ENCODE measurements at regions not wholly inside any gene's neighbourhood (a gene's known extent, or its start where the extent isn't known, plus 50 kb on each side); places are given as distances from the start of the nearest gene placed in this dataset.
"Not testable (repeated sequence)": the region's sequence is repeated elsewhere in the genome, so short reads cannot be mapped to it uniquely, and the experiment has no call there.

DNA sequence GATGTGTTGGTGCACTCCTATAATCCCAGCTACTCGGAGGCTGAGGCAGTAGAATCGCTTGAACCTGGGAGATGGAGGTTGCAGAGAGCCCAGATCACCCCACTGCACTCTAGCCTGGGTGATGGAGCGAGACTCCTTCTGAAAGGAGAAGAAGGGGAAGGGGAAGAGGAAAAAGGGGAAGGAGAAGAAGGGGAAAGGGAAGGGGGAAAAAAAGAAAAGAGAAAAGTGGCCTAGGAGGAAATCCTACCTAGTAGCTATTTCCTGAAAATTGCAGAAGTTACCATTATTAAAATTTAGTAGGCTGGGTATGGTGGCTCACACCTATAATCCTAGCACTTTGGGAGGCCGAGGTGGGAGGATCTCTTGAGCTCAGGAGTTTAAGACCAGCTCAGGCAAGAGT is 67.4 kb downstream of the ARRDC3 start:
- DNase-seq (ENCODE audit: low spot score), result no peak

DNA sequence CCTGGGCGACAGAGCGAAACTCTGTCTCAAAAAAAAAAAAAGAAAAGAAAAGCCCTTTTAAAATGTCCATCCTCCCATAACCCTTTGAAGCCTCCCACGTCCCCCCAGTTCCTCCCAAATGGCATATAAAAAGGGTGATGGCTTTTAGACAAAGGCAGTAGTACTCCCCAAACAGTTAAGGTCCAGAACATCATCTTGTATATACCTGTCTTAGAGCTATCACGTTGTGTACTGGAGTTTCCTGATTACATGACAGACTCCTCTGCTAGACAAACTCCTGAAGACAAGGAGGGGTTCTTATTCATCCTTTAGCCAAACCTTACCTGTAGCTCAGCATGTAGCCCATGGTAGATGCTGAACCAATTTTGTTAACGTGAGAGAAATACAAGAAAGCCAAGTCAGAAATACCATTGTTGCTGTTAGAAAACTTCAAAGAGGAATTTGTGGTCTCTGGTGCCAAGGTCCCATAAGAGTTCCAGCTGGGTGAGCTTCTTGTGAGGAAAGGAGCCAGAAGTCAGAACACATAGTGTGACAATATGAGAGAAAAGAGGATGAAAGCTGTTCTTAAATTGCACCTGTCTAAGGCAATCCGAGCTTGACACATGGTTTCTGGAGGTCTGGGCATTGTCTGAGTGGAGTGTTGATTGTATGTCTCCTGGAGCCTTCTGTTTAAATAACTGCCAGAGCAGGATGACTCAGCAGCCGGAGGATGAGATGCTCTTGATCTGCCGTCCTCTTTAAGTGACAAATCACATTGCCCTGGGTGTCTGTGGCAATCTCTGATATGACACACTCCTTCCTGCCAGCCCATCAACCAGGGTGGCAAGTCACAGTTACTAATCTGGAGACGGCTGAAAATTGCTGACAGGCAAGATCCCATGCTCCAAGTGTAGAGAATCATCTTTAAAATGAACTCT is 69.1 kb downstream of the ARRDC3 start:
- peak; percentile 63 for DNase-seq (ENCODE audit: low spot score)

DNA sequence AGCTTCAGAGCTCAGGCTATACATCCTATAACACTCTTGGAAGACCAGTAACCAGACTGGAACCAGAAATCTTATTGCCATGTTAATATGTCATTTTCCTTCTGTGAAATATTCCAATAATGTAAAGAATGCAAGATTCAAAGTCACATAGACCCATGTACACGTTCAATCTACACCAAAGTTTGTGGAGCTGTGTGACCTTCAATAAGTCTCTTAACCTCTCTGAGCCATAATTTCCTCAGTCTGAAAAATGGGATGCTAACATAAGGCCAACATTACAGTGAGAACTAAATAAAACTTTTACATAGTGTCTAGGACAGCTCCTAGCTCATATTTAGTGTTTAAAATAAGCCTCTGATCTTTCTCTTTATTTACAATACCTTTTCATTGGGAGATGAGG is 70.4 kb downstream of the ARRDC3 start:
- DNase-seq (ENCODE audit: low spot score), result no peak

DNA sequence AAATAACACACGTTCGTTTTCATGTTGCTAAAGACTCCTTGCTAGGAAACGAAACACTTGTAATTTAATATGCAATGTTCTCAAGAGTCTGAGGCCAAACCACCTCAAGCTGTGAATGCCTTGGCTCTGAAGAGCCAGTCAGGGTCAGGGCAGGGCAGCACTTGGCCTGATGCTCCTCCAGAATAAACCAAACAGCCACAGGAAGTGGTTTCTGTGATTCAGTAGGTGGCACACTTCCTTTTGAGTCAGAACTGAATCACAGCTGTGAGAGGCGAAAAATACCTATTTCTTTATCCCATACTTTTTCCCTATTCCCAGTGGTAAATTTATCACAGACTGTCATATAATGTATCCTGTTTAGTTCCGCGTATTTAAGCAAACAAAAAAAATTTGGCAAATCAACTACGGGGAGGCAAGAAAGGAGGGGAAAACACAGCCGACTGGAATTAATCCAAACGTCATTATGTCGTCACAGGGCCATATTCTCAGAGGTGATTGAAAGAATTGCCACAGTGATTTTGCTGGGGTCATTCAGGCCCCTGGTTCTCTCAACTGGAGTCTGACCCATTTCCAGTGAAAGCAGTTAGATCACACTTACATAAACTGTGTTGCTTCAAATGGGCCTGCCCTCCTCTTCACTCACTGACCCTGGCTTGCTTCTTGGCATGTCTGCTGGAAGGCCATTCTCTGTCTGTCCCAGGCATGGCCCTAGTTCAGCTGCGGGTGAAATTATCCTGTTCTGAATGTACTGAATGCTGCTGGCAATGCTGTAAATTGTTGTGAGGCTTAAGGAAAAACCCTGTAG is 71.2 kb downstream of the ARRDC3 start:
- DNase-seq (ENCODE audit: low spot score), result peak; percentile 83

DNA sequence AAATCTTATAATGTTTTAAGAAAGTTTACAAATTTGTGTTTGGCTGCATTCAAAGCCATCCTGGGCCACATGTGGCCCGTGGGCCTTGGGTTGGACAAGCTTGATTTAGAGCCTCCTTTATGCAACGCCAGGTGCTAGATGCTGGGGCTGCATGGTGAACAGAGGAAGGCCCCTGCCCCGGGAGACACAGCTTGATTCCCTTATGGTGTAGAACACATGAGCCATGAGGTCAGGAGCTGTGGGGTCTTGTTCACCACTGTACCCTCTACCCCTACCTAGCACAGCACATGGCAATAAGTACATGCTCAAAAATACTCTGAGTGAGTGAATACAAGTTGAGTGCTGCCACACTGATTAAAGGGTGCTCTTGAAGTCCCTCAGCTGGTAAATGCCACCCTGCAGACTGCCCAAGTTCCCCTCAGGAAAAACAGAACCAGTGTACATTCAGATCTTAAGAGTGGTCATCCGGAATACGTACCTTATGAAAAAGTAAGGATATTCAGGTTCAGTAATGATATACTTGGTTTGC is 71.9 kb downstream of the ARRDC3 start:
- DNase-seq (ENCODE audit: low spot score), result no peak

DNA sequence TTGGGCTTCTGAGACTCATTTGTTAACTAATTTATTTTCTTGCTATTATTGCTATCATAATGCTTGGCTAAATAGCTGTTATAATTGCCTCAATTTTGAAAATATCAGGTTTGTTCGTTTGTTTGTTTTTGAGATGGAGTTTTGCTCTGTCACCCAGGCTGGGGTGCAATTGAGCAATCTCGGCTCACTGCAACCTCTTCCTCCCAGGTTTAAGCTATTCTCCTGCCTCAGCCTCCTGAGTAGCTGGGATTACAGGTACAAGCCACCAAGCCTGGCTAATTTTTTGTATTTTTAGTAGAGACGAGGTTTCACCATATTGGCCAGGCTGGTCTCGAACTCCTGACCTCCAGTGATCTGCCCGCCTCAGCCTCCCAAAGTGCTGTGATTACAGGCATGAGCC is 75.0 kb downstream of the ARRDC3 start:
- not testable (repeated sequence) for DNase-seq (ENCODE audit: low spot score)

DNA sequence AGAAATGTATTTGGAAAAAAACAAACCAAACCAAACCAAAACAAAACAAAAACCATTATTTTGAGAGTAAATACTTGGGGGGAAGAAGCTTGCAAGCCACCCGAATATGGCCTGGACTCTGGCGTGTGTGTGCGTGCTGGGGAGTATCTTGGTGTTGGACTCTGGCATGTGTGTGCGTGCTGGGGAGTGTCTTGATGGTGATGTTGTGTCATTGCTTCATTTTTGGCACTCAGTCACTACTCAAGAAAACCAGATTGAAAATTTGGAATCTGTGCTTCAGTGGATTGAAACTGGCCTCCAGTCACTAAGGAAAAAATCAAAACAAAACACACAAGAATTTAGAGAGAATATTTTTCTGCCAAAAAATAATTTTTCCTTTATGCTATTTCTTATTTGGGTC is 76.1 kb downstream of the ARRDC3 start:
- DNase-seq (ENCODE audit: low spot score), result no peak

DNA sequence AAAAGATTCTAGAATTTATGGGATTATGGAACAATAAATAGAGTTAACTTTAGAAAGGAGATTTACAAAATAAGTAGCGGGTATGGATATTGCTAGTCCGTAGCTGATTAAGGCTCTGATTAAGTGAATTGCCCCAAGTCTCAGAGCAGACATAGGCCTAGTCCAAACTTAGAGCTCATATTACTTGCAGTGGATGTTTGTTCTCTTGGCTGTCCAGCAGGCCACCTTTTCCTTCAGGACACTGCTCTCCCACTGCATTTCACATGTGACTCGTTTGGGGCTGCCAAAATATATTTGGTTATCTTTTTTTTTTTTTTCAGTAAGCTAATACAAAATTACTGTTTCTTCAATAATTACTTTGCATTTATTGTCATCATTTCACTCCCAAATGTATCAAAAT is 76.6 kb downstream of the ARRDC3 start:
- DNase-seq (ENCODE audit: low spot score), result no peak

DNA sequence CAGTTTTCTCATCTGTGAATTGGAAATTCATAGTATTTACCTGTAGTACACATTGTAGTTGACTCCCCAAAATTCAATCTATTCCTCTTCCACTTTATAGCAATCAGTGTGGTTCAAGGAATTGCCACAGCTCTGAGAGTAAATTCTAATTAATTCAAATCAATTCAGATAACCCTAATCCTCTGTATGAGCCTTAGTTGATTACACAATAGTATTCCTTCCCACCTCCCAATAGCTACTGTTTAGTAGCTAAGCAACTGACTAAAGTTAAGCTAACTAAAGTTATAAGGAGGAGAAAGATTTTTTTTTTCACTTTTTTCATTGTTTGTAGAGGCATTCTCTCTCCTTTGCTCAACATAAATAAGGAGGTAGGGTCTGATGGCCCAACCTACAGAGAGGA is 77.5 kb downstream of the ARRDC3 start:
- no peak for DNase-seq (ENCODE audit: low spot score)

DNA sequence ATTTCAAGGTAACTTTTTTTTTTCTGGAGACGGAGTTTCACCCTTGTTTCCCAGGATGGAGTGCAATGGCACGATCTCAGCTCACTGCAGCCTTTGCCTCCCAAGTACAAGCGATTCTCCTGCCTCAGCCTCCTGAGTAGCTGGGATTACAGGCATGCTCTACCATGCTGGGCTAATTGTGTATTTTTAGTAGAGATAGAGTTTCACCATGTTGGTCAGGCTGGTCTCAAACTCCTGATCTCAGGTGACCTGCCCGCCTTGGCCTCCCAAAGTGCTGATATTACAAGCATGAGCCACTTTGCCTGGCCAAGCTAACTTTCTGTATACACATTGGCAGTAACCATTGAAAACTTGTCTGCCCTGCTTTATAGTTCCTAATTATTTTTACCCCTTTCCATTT is 79.1 kb downstream of the ARRDC3 start:
- DNase-seq (ENCODE audit: low spot score), result not testable (repeated sequence)

DNA sequence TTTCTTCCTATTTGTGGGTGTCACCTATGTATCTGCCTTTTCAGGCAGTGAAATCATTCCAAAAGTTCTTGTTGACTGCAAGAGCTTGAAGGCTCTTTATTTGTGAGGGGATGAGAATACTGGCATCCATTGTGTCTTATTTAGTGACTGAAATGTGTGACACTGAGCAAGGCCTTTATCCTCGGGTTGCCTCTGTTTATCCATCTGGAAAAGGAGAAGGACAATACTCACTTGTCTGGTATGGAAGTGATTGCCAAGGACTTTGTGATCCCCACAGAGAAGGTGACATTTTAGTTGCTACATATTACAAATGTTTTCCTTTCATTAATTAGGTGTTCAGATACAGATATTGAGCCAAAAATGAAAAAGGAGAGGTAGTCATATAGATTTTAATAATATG is 80.2 kb downstream of the ARRDC3 start:
- DNase-seq (ENCODE audit: low spot score), result no peak

DNA sequence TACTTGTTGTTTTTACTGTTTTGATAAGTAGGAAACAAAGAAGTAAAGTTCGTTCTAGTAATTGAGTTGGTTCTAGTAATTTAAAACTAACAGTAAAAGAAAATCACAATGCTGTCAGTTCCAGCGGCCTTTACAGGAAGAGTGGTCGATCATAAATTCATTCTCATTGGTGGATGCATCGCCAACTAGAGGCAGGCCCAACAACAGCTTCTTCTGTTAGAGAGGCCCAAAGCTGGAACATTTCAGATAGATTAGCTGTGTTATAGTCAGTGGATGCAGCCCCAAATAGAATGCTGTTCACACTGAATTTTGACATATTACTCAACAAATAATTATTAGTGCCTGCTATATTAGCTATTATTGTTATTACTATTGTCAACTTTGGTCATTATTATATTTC is 80.8 kb downstream of the ARRDC3 start:
- DNase-seq (ENCODE audit: low spot score), result no peak

DNA sequence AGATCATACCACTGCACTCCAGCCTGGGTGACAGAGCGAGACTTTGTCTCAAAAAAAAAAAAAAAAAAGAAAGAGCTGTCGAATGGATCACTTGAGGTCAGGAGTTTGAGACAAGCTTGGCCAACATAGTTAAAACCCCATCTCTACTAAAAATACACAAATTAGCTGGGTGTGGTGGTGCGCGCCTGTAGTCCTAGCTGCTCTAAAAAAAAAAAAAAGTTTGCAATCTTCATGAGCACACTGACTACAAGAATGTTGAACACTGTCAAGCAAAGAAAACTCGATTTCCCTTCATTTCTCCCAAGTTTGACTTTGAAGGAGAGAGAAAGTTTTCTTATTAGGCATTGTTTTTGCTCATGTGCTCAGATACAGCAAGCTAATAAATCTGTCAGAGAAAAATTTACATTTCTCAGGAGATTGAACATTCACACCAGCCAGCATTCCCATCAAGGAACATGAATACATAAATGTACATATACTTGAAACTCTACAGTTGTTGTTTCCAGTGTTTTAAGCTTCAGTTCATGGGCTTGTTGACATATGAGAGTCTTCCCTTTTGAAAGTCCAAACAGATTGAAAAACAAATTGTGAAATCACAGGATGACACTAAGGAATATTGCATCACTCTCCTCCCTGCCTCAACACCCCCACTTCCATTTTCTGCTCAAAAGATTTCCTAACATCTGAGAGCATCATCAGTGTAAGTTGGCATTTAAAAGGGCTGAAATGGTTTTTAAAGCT is 81.8 kb downstream of the ARRDC3 start:
- no peak for DNase-seq (ENCODE audit: low spot score)

DNA sequence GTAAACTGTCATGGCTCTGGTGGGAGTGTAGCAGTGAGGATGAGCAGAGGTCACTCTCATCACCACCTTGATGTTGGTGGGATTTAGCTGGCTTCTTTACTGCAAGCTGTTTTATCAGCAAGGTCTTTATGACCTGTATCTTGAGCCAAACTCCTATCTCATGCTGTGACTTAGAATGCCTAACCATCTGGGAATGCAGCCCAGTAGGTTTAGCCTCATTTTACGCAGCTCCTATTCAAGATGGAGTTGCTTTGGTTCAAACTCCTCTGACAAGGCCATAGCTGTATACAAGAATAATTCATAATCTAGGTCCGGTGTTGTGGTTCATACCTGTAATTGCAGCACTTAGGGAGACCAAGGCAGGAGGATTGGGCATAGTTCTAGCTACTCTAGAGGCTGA is 85.1 kb downstream of the ARRDC3 start:
- no peak for DNase-seq (ENCODE audit: low spot score)

DNA sequence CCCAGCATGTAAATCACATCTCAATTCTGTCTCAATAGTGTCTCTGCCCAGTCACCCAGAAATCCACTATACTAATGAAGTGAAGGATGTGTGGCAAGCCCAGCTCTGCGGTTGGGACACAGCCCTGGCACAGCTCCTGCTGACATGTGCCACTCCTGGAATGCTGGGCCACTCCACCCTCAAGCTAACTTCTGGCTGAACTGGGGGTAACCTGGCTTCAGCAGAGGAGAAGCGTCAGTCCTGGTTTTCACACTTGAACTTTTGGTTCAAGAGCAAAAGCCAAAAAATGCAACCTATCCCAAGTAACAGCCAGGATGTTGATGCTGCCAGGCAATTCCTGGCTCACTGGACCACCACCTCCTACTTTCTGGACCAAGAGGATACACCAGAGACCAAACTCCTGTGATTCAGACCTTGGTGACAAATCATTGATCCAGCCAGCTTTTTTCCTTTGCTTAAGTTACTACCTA is 86.4 kb downstream of the ARRDC3 start:
- no peak for DNase-seq (ENCODE audit: low spot score)

DNA sequence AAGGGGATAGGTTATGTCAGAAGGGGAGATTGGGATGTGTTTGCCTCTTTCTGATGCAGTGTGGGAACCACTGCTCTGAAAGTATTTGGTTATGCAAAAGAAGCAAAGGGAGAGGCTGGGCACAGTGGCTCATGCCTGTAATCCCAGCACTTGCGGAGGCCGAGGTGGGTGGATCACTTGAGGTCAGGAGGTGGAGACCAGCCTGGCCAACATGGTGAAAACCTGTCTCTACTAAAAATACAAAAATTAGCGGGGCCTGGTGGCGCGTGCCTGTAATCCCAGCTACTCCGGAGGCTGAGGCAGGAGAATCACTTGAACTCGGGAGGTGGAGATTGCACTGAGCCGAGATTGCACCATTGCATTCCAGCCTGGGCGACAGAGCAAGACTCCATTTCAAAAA is 87.0 kb downstream of the ARRDC3 start:
- not testable (repeated sequence) for DNase-seq (ENCODE audit: low spot score)

DNA sequence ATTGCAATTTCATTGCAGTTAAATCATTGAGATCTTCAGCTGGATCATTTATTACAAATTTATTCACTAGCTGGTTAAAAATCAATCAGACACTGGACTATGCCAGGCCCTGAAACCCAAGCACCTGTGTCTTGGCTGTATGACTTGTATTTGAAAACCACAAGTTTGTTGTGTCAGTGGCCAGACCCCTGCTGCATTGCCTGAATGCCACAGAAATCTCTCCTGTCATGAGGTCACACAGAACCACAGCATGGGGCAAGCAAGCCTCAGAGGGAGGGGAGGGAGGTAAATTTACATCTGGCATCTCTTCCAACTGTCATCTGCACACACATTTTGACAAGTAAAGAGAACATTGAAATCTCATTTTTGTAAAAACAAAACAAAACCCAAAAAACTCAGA is 90.0 kb downstream of the ARRDC3 start:
- DNase-seq (ENCODE audit: low spot score), result no peak

DNA sequence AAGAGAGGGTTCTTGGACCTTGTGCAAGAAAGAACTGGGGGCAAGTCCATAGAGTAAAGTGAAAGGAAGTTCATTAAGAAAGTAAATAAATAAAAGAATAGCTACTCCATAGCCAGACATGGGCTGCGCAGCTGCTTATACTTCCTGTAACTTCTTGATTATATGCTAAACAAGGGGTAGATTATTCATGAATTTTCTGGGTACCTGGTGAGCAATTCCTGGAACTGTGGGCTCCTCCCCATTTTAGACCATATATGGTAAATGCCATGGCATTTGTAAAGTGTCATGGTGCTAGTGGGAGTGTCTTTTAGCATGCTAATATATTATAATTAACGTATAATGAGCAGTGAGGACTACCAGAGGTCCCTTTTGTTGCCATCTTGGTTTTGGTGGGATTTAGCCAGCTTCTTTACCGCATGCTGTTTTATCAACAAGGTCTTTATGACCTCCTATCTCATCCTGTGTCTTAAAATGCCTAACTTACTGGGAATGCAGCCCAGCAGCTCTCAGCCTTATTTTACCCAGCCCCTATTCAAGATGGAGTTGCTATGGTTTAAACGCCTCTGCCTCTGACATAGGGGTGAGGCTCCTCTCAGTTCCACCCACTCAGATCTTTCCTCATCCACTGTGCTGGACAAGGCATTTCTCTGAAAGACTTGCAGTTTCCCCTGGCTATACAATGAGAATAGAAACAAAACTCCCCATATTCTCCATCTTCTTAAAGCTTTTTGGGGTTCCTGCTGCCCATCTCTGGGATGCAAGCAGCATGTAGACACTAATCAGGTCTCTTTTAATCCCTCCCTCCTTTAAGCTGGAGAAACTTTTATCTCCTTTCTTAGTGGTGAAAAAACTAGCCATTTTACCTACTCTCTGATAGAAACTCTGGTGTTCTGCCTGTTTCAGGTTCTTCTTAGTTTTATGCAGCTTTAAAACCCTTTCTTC is 91.2 kb downstream of the ARRDC3 start:
- DNase-seq (ENCODE audit: low spot score), result no peak

DNA sequence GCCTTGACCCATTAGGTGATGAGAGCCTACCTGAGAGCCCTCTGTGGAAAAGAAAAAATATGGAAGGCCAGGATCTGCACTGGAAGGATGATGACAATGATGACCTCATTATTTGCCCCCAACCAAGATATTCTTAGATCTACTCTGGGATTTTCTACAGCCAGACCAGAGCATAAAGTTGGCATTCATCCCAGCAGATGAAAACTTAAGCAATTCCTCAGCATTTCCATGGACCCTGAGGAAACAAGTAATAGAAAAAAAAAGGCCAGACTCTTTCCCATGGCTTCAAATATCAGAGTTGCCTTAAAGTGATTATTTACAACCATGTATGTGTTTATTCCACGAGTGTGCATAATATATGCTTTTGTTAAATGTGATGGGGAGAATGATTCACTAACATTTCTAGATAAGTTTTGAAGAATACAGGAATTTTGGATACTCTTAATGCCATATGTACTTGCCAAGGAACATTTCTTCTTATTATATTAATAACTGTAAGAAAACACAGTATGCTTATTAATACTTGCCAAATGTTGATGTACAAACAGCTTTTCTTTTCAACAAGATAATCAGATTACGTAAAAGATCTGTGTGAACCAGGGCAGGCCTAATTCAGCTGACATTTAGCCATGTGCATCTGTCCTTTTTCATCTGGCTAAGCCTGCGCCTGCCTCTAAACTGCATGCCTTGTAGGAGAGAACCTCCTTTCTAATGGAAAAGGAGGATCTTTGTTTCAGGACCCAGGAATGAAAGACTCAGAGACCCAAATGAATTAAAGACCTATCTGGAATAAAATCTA is 94.8 kb downstream of the ARRDC3 start:
- no peak for DNase-seq (ENCODE audit: low spot score)

DNA sequence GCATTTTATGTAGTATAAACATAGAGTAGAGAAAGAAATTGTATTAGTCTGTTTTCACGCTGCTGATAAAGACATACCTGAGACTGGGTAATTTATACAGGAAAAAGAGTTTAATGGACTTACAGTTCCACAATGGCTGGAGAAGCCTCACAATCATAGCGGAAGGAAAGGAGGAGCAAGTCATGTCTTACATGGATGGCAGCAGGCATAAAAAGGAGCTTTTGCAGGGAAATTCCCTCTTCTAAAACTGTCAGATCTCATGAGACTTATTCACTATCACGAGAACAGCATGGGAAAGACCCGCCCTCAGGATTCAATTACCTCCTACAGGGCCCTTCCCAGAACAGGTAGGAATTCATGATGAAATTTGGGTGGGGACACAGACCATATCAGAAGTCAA is 98.1 kb downstream of the ARRDC3 start:
- DNase-seq (ENCODE audit: low spot score), result not testable (repeated sequence)

Data from COLO829 (cell line).